DMS53 treated with DMSO at 0.1 percent for 48 hours (cell line): ENCODE measurements at regions not wholly inside any gene's neighbourhood (a gene's known extent, or its start where the extent isn't known, plus 50 kb on each side); places are given as distances from the start of the nearest gene placed in this dataset.
"Not testable (repeated sequence)": the region's sequence is repeated elsewhere in the genome, so short reads cannot be mapped to it uniquely, and the experiment has no call there.

ENCODE experiments used
- DNase-seq: peaks from one replicate; lab custom pipeline; 2025; ENCODE audit not compliant: unreplicated experiment; lab: John Stamatoyannopoulos, UW

- DNase-seq: not testable (repeated sequence)
Measured at GRCh38 chr3:75434913-75435793, 229.0 kb upstream of the FRG2C start.

GRCh38 chr3:75435794-75436400 is 228.2 kb upstream of the FRG2C start:
- DNase-seq: not testable (repeated sequence)

- DNase-seq: not testable (repeated sequence)
Measured at GRCh38 chr3:75440986-75441385, 223.1 kb upstream of the FRG2C start.

GRCh38 chr3:75444634-75445033 is 219.5 kb upstream of the FRG2C start:
- not testable (repeated sequence) for DNase-seq

DNA sequence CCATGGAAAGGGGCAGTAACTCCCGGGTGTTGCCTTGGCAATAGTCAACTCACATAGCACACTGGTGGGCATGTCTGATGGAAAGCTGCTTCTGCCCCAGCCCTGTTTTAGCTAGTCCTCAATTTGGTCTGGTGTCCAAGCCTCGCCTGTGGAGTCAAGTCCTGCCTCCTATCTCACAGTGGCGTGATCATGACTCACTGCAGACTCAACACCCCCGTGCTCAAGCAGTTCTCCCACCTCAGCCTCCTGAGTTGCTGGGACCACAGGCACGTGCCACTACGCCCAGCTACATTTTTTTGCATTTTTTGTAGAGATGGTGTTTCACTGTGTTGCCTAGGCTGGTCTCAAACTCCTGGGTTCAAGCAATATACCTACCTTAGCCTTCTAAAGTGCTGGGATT is 218.9 kb upstream of the FRG2C start:
- not testable (repeated sequence) for DNase-seq

- DNase-seq: not testable (repeated sequence)
Measured at GRCh38 chr3:75446948-75447347, 217.2 kb upstream of the FRG2C start.

- not testable (repeated sequence) for DNase-seq
Measured at GRCh38 chr3:75453328-75453727, 210.8 kb upstream of the FRG2C start.

DNA sequence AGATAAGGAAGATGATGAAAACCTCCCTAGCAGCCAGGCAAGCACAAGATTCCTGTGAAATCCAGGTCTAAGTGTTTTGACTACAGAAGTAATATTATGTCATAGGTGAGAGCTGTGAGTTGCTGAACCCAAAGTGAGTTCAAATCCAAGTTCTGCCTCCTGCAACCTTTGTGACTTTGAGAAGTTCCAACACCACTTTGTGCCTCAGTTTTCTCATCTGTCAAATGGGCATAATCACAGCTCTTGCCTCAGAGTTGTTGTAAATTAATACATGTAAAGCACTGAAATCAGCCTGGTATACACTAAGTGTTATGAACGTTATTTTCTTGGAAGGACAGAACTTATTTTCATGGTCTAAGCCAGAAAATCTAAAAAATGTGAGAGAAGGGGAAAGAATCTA is 210.3 kb upstream of the FRG2C start:
- not testable (repeated sequence) for DNase-seq

DNA sequence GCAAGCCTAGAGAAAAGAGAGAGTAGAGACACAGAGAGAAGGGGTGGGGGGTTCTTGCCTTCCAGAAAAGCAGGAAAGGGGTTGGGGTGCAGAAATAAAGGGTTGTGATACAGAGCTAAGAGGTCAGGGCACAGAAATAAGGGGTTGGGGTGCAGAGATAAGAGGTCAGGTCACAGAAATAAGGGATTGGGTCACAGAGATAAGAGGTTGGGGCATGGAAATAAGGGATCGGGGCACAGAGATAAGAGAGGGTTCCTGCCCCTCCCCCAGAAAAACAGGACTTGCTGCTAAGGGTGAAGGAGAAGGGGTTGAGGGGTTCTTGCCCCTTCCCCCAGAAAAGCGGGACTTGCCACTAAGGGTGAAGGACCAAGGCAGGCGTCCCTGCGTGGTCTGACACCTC is 189.6 kb upstream of the FRG2C start:
- DNase-seq: not testable (repeated sequence)

DNA sequence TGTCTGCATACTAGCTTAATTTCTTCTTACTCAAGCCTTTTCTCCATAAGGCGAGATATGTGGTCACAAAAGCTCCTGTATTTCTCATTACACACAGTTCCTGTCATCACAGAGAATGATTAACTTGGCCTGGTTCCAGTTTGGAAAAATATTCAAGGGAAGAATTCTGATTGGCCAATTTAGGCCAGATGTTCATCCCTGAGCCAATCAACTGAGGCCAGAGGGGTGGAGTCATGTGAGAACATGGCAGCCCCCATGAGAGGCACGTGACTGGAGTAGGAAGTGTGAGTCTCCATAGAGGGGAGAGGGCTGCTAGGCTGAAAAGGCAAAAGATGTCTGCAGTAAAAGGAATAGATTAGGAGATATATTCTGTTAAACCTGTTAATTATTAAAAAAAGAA is 167.5 kb upstream of the FRG2C start:
- not testable (repeated sequence) for DNase-seq

GRCh38 chr3:75500357-75500756 is 163.8 kb upstream of the FRG2C start:
- DNase-seq: not testable (repeated sequence)

DNA sequence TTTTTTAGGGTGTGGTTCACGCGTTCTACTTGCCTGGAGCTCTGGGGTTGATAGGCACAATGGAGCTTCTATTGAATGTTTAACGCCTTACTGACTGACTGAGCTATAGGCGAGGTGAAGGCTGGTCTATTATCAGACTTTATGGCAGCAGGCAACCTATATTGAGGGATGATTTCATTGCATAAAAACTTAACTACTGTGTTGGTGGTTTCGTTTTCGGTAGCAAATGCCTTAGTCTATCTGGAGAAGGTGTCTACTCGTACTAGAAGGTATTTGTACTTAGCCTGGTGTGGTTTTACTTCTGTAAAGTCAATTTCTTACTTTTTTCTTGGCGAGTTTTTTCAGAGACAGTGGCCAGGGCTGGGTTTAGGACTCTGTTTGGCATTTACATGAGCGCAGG is 162.0 kb upstream of the FRG2C start:
- DNase-seq: not testable (repeated sequence)

GRCh38 chr3:75502769-75503756 is 161.1 kb upstream of the FRG2C start:
- not testable (repeated sequence) for DNase-seq

GRCh38 chr3:75506603-75507002 is 157.5 kb upstream of the FRG2C start:
- no peak for DNase-seq

GRCh38 chr3:75507956-75508355 is 156.2 kb upstream of the FRG2C start:
- not testable (repeated sequence) for DNase-seq

DNA sequence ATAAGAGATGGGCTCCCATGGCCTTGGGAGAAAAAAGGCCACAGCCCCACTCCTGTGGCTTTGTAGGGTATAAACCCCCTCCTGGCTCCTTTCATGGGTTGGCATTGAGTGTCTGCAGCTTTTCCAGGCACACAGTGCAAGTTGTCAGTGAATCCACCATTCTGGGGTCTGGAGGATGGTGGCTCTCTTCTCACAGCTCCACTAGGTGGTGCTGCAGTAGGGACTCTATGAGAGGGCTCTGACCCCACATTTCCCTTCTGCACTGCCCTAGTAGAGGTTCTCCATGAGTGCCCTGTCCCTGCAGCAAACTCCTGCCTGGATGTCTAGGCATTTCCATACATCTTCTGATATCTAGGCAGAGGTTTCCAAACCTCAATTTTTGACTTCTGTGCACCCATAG is 136.5 kb upstream of the FRG2C start:
- DNase-seq: not testable (repeated sequence)

DNA sequence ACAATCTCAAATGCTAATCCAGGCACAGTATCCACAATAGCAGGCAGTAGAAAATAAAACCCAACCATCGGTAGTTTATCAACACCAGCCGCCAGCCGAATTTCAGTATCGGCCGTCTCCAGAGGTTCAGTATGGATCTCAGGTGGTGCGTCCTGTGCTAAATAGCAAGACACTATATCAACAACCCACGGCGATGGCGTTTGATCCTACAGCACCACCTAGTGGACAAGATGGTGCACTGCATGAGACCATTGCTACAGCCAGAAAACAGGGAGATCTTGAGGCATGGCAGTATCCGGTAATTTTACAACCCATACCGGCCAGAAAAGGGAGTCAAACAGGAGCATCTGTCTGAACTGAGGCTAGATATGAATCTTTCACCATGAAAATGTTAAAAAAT is 112.0 kb upstream of the FRG2C start:
- DNase-seq: not testable (repeated sequence)

GRCh38 chr3:75564427-75564826 is 99.7 kb upstream of the FRG2C start:
- not testable (repeated sequence) for DNase-seq

DNA sequence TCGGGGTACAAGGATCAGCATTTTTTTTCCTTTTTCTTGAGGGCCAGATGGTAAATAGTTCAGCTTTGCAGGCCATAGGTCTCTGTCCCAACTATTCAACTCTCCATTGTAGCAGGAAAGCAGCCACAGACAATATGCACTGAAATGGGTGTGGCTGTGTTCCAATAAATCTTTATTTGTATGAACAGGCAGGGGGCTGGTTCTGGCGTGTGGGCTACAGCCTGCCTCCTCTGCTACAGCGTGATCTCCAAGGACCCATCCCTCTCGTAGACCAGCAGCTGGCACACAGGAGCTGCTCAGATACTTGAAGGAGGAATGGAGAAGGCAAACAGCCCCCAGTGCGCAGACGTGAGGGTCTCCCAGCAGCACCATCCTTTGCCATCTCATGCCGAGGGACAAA is 91.8 kb upstream of the FRG2C start:
- DNase-seq: not testable (repeated sequence)

GRCh38 chr3:75579091-75579490 is 85.0 kb upstream of the FRG2C start:
- not testable (repeated sequence) for DNase-seq

DNA sequence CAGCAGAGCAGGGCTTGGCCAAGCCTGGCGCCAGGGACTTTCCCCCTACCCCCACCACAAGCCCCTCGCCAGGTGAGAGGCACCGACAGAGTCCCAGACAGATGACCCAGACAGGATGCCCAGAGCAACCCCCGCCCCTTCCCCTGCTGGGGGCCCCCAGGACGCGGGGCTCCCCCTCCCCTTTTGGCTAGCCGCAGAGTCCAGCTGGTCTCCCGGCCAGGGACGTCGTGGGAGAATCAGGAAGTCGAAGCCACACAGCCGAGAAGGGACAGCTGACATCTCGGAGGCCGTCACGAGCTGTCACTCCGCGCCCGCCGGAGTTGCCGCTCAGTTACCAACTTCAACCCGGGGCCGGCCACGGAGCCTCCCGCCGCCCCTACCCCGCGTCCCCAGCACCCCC is 84.6 kb upstream of the FRG2C start:
- not testable (repeated sequence) for DNase-seq
